Central memory CD4-positive, alpha-beta T cell (primary cell): ENCODE measurements at regions not wholly inside any gene's neighbourhood (a gene's known extent, or its start where the extent isn't known, plus 50 kb on each side); places are given as distances from the start of the nearest gene placed in this dataset.

Experiments
- DNase-seq: peaks from one replicate; pipeline ENCODE4 v3.0.0; 2022

- no peak for DNase-seq
Measured at GRCh38 chr4:14829795-14830194, 172.5 kb upstream of the CPEB2 start.

GRCh38 chr4:14831416-14831815 lies 170.9 kb upstream of the CPEB2 start:
- no peak for DNase-seq

DNA sequence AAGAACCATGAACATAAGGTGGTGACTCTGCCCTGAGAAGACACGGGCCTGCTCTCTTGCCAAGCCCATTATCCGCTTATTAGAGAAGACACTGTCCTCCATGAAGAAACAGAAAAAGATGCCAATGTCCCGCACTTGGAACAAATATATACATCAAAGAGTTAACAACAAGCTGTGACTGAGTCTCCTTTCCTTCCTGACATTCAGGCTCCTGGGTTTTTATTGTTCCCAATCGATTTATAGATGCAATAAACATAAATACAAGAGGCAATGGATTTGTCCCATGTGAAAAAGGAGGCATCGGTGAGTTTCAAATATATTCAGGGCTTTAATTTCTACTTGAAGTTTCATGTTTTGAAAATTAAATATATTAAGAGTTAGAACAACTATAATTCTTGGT lies 169.2 kb upstream of the CPEB2 start:
- no peak for DNase-seq

DNA sequence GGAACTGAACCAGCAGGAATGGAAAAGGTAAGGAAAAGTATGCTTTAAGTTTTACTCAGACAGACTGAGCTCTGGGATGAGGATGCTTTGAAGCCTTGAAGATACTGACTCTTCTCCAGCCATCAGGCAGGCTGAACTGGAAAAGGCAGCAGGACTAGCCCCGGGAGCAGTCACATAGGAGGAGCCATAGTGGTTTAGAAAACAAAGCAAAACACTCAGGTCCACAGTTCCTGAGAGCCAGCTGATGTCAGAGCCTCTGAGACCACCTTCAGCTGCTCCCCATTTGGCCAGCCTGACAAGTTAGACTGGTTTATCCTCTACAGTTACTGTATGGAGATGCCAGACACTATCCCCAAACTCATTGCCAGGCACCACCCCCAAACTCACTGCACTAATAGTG lies 167.9 kb upstream of the CPEB2 start:
- DNase-seq: no peak

- no peak for DNase-seq
Measured at GRCh38 chr4:14835288-14835687, 167.0 kb upstream of the CPEB2 start.

DNA sequence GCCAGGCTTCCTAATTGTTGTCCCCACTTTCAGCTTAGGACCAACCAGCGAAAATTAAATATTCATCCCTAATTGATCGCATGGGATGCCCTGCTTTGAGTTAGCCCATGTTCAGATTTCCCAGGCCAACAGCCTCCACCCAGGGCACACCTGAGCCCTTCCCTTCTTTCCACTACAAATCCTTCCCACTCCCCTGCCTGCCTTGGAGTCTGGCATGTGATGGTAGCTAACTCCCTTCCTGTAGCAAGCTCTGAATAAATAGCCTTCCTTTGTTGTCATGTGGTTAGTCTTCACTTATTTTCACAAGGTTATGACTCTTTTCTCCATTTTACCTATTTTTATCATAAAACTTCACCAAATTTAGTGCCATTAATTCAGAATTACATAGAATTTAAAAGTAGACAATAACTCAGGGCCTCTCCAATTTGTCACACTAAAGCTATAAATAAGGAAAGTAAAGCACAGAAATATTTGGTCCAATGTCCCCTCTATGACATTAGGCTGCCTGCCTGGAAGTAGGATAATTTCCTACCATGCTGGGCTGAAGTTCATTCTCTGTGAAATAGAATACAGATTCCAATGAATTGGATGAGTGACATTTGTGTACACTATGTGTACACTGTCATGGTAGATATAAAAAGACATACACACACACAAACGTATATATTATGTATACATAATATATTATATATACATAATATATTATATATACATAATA lies 166.4 kb upstream of the CPEB2 start:
- no peak for DNase-seq

DNA sequence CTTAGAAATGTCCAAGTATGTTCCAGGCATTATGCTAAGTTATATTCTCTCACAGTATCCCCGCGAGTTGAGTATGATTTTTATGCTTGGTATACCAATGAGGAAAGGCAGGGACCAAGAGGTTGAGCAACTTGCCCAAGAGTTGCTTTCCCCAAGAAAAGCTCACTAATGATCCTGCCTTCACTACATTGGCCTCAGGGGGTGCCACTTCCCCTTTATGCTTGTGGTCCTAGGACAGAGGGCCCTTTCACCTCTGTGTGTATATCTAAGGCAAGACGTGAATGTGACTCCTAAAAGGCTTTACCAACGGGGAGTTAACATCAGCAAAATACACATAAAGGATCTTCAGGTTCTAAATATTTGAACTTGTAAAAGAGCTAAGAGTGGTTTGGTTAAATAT lies 164.4 kb upstream of the CPEB2 start:
- no peak for DNase-seq

GRCh38 chr4:14841801-14842768 lies 160.2 kb upstream of the CPEB2 start:
- DNase-seq: no peak

DNA sequence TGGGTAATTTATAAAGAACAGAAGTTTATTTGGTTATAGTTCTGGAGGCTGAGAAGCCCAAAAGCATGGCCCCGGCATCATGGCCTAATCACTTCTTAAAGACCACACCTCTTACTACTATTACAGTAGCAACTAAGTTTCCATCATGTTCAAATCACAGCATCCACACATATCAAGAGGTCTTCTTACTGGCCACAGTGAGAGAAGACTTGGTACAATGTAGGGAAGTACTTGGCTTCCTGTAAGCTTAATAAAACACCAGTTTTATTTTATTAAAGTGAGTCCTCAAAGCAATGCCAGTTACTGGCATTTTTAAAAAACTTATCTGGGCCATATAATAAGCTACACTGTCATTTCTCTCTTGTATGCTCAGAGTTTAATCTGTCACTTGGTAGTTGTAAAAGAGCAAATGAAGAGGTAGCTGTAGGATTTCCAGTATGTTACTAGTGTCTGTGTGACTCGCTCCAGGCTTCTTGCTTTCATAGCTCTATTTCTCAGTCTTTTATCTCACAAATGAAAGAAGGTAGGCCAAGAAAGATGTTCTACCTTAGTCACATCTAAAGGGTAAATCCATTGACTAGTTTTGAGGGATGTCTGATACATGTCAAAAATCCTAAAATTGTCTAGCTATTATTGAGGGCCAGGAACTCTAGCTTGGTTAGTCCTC lies 159.2 kb upstream of the CPEB2 start:
- DNase-seq: no peak

DNA sequence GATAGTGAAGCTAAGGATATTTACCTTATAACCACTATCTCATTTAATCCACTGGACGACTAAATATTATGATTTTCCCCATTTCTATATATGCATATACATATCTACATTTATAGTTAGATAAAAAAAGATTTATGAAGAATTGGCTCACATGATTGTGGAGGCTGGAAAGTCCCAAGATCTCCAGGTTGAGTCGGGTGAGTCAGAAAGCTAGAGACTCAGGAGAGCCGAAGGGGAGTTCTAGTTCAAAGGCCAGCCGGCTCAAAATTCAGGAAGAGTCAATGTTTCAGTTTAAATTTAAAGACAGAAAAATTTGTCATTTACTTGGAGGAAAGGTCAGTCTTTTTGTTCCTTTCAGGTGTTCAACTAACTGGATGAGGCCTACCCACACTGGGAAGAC lies 158.2 kb upstream of the CPEB2 start:
- no peak for DNase-seq

DNA sequence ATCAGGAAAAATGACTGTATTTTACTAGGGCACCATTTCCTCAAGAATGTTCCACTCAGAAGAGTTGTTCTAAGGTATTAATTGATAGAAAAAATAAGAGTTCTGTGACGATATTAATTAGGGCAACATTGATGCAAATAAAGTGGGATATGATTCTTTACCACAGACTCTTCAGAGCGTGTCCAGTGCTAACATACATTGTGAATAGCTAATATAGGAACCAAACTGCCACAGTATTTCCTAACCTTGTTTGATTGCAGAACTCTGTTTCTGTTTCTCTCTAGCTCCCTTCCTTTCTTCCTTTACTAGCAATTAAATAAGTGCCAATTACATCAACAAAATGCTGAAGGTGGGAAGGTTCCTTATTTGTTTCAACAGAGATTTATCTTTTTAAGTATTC lies 154.1 kb upstream of the CPEB2 start:
- DNase-seq: no peak

- no peak for DNase-seq
Measured at GRCh38 chr4:14850455-14851097, 151.7 kb upstream of the CPEB2 start.

DNA sequence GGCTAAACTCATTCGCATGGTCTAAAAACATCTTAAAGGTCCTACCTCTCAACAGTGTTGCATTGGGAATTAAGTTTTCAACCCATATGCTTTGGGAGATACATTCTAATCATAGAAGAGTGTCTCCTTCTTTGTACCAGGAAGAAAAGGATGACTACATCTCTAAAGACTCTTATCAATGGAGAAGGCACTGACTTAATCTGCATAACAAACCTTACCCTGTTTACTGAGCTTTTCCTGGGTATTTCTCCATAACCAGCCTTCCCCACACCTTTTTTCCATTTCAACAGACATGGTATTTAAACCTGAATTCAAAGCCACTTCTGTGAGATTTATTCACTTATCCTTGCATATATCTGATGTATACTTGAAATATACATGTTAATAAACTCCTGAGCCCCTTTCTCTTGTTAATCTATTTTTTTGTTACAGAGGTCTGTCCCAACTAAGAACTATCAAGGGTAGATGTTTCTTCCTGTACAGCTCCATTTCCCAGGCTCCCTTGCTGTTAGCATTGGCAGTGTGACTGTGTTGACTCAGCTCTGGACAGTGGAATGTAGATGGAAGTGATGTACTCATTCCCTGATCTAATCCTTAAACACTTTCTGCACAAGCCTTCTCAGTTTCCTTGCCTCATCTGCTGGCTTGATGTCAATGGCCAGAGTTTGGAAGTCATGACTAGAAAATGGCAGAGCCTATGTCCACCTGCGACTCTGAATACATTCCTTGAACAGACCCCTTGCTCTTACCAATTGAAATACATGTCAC lies 148.9 kb upstream of the CPEB2 start:
- no peak for DNase-seq

- DNase-seq: no peak
Measured at GRCh38 chr4:14855719-14856061, 146.6 kb upstream of the CPEB2 start.

DNA sequence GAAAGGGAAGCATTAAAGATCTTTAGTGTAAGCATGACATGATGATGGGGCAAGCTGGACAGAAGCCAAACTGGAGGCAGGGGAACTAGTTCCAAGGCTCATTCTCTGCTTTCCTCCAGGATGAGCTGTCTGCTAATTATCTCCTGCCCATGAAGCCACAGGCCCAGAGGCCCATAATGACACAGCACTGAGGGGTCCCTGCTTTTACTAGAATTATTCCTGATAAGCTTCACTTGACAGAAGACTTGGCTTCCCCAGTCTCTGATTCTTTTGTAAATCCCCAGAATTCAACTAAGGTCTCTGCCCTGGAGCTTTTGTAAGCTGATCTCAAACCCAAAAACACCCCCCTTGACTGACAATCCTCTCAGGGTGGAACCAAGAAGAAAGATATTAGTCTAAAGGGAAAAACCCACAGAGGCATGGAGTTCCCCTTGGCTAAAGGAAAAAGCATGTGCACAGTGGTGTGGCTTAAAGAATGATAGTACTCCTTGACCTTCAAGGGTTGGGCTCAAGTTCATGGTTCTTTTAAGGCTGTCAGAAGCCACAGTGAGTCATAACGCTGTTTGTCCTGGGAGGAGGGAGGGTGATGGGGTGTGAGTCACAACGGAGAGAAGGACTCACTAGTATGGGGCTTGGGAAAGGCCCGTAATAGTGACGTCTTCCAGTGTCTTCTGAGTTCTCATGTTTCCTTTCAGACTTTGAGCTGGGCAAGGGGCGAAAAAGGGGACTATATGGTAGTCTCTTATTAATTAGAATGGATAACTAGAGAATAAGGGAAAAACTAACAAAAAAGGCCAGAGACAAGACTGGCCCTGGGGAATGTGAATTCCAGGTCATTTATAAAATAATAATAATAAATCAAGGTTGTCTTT lies 146.0 kb upstream of the CPEB2 start:
- DNase-seq: no peak

DNA sequence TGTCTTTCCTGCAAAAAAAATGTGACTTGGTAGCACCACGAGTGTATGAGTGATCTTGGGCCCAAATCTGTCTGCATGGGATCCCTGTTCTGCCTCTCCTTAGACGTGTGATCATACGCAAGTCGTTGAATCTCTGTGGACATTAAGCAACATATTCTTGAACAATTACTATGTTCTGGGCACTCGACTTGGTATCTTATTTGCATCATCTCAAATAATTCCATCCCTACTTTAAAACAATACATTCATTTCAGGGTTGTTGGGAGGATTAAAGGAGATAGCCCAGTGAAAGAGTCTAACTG lies 145.4 kb upstream of the CPEB2 start:
- no peak for DNase-seq

DNA sequence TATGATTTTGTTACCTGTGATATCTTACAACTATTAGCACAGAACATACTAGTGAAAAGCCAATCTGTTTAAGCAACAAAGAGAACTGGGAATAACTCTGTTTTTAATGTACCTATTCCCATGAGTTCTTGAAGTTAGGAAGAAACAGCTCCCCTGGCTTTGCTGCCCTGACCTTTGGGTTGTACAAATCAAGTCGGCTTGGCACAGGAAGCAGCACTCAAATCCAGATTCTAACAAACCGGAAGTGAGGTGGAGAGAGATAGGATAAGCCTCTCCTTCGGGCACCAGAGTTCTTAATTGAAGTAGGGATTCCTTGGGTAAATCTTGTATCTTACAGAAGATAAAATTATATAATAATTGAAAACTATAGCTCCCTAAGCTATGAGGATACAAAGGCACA lies 144.8 kb upstream of the CPEB2 start:
- DNase-seq: no peak

DNA sequence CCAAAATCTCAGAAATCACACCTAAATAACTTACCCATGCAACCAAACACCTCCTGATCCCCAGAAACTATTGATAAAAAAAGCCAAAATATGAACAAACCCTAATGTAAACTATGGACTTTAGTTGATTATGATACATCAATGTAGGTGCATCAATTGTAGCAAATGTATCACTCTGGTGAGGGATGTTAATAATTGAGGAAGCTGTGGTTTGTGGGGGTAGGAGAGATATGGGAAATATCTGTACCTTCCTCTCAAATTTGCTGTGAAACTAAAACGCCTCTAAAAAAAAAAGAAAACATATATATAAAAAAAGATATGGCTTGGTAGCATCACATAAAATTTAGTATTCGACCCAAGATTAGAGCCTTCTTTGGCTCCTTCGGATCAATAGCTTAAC lies 144.3 kb upstream of the CPEB2 start:
- no peak for DNase-seq

DNA sequence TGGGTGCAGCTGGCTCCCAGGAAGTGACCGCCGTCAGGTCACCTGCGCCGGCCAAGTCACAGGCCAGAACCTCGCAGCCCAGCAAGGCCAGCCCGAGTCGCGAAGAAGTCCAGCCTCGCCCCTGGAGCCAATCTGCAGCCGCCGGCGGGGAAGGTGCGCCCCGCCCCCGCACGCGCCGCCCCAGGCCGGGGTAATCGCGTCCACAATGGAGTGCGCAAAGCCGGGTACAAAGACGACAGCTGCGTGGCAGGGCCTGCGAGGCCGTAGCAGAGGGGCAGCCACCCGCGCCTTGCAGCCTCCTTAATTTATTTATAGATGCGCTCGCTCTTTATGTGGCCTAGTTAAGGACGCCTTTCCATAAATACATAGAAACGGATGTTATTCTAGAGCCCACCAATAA lies 139.4 kb upstream of the CPEB2 start:
- no peak for DNase-seq

DNA sequence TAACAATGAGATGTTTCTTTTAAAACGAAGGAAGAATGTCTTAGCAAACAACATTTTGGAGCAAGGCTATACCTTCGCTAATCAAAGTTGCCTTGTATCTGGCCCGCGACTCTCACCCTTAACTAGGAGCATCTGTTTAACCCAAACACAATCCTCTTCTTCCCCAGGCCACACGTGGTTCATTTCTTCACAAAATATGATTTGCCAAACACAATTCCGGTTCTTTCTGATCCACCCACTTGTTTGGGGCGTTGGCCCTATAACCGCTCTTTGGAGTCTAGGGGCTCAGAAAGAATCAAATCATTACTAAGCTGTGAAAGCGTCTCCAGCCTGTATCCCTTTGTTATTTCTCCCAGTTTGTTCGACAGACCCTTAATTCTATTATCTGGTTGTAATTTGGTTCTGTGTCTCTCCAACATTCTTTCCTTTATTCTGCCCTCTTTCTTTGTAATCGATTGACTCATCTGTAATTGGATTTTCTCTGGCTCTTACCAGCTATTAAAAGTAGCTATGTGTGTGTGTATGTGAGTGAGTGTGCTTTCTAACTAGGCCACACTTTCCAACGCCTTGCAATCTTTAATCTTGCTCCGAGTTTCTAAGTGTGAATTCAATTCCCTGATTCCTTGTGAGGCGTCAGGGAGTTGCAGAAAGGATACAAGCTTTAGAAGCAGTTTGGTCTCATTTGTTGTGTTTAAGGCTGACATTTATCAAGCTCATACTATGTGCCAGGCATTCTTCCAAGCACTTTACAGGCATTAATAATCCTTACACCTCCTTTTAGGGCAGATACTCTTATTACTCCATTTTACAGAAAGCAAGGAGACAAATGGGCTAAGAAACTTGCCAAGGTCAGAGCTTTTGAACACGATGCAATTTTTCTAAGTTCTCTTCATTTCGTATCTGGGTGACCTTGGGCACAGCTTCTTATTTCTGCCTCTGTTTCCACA lies 138.6 kb upstream of the CPEB2 start:
- DNase-seq: no peak
